ENCODE measurements at regions not wholly inside any gene's neighbourhood (a gene's known extent, or its start where the extent isn't known, plus 50 kb on each side); places are given as distances from the start of the nearest gene placed in this dataset.
A peak's percentile ranks its signal among the peaks of the same experiment; 100 is the strongest.

- TF ChIP-seq GLIS3 (CRISPR knock-in tag; IDR thresholded peaks at IDR 0.05) (no peak), ZFP30 (CRISPR knock-in tag; IDR thresholded peaks at IDR 0.05) (no peak), TCF4 (CRISPR knock-in tag; IDR thresholded peaks at IDR 0.05; ENCODE audit: borderline replicate concordance) (no peak), ZNF70 (CRISPR knock-in tag; IDR thresholded peaks at IDR 0.05) (no peak)
Measured at GRCh38 chr3:30333903-30334302, 272.5 kb upstream of the TGFBR2 start (continued).

- TF ChIP-seq OSR1 (CRISPR knock-in tag; IDR thresholded peaks at IDR 0.05) (no peak), ZFP30 (CRISPR knock-in tag; IDR thresholded peaks at IDR 0.05) (no peak)
Measured at GRCh38 chr3:30340500-30340899, 265.9 kb upstream of the TGFBR2 start.

GRCh38 chr3:30341079-30341478 lies 265.3 kb upstream of the TGFBR2 start:
- TF ChIP-seq ESRRG (CRISPR knock-in tag; IDR thresholded peaks at IDR 0.05) (no peak), ISL1 (CRISPR knock-in tag; IDR thresholded peaks at IDR 0.05) (no peak), ZFP30 (CRISPR knock-in tag; IDR thresholded peaks at IDR 0.05) (no peak), TOX (CRISPR knock-in tag; IDR thresholded peaks at IDR 0.05; ENCODE audit: borderline replicate concordance) (no peak), RARB (CRISPR knock-in tag; IDR thresholded peaks at IDR 0.05) (no peak), CSRNP3 (CRISPR knock-in tag; IDR thresholded peaks at IDR 0.05) (no peak), ARNTL (CRISPR knock-in tag; IDR thresholded peaks at IDR 0.05; ENCODE audit: borderline replicate concordance, low read depth) (no peak), ZC3H10 (CRISPR knock-in tag; IDR thresholded peaks at IDR 0.05) (no peak), TSHZ2 (CRISPR knock-in tag; IDR thresholded peaks at IDR 0.05) (no peak), CREB5 (CRISPR knock-in tag; IDR thresholded peaks at IDR 0.05; ENCODE audit: low read depth) (no peak), CSDC2 (CRISPR knock-in tag; IDR thresholded peaks at IDR 0.05) (no peak), TCF4 (CRISPR knock-in tag; IDR thresholded peaks at IDR 0.05; ENCODE audit: borderline replicate concordance) (no peak), PPARA (CRISPR knock-in tag; IDR thresholded peaks at IDR 0.05; ENCODE audit: borderline replicate concordance) (no peak), BACH2 (CRISPR knock-in tag; IDR thresholded peaks at IDR 0.05; ENCODE audit: borderline replicate concordance) (no peak)
- TF ChIP-seq, protein P1, sequence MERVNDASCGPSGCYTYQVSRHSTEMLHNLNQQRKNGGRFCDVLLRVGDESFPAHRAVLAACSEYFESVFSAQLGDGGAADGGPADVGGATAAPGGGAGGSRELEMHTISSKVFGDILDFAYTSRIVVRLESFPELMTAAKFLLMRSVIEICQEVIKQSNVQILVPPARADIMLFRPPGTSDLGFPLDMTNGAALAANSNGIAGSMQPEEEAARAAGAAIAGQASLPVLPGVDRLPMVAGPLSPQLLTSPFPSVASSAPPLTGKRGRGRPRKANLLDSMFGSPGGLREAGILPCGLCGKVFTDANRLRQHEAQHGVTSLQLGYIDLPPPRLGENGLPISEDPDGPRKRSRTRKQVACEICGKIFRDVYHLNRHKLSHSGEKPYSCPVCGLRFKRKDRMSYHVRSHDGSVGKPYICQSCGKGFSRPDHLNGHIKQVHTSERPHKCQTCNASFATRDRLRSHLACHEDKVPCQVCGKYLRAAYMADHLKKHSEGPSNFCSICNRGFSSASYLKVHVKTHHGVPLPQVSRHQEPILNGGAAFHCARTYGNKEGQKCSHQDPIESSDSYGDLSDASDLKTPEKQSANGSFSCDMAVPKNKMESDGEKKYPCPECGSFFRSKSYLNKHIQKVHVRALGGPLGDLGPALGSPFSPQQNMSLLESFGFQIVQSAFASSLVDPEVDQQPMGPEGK (CRISPR knock-in tag; IDR thresholded peaks at IDR 0.05; ENCODE audit: borderline replicate concordance): no peak
- no peak for ATAC-seq

More at GRCh38 chr3:30340500-30340899, 265.9 kb upstream of the TGFBR2 start:
- no peak for ATAC-seq

- no peak for TF ChIP-seq ZNF8 (CRISPR knock-in tag; IDR thresholded peaks at IDR 0.05)
- TF ChIP-seq PPARA (CRISPR knock-in tag; IDR thresholded peaks at IDR 0.05; ENCODE audit: borderline replicate concordance): no peak
- peak; percentile 57 for ATAC-seq
Measured at GRCh38 chr3:30341851-30342250, 264.6 kb upstream of the TGFBR2 start.

DNA sequence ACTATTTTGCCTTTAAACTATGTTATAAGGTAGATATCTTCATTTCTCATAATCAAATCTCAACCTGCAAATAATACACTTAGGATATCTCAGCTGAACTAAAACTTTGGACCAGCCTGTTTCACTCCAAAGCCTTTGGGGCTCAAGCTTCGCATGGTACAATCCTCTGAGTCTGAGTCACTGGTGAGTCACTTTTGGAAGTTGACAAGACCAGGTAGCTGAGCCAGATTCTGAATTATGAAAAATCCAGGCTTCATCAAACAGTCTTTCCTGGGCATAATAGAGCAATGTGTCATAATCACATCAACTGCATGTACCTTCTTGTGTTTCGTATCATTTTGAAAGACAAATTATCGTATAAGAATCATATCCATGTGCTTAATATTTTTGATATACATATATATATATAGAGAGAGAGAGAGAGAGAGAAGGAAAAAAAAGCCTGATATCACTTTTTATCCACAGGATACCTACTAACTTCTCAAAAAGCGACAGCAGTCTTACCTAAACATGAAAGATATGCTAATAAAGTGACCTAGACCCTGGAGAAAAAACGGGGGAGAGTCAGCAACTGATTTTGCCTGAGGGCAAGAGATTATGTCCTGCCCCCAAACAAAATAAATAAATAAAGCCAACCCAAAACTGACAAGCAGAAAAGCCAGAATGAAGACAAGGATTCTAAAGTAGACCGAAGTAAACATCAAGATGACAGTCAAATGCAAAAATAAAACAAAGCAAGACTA lies 263.9 kb upstream of the TGFBR2 start:
- TF ChIP-seq TOX (CRISPR knock-in tag; IDR thresholded peaks at IDR 0.05; ENCODE audit: borderline replicate concordance): 0 out of 2 replicates have a peak, but pooled peaks have one; percentile 61
- TF ChIP-seq ESRRG (CRISPR knock-in tag; IDR thresholded peaks at IDR 0.05): no peak
- TF ChIP-seq ISL1 (CRISPR knock-in tag; IDR thresholded peaks at IDR 0.05): peak; percentile 73
- peak; percentile 92 for ATAC-seq

Data from SK-N-SH treated with all-trans-retinoic acid at 6 μM for 48 hours (cell line).